GM19240 (cell line): ENCODE measurements at regions not wholly inside any gene's neighbourhood (a gene's known extent, or its start where the extent isn't known, plus 50 kb on each side); places are given as distances from the start of the nearest gene placed in this dataset.
"Not testable (repeated sequence)": the region's sequence is repeated elsewhere in the genome, so short reads cannot be mapped to it uniquely, and the experiment has no call there.

Experiments
- DNase-seq: peaks from one replicate; pipeline ENCODE4 v3.0.0; 2011; ENCODE audit warnings: low spot score; ENCODE audit not compliant: insufficient read length

GRCh38 chr2:236370847-236371409 is 106.7 kb upstream of the ASB18 start:
- DNase-seq = no peak

- no peak for DNase-seq
These were observed 111.8 kb upstream of the ASB18 start for GRCh38 chr2:236375973-236376476.

GRCh38 chr2:236376566-236377244 is 112.5 kb upstream of the ASB18 start:
- no peak for DNase-seq

GRCh38 chr2:236380051-236380612 is 115.9 kb upstream of the ASB18 start:
- no peak for DNase-seq

- not testable (repeated sequence) for DNase-seq
These were observed 117.0 kb upstream of the ASB18 start for GRCh38 chr2:236381253-236381652.

- DNase-seq = not testable (repeated sequence)
These were observed 125.3 kb upstream of the ASB18 start for GRCh38 chr2:236389284-236390216.

- no peak for DNase-seq
These were observed 128.9 kb upstream of the ASB18 start for GRCh38 chr2:236393101-236393500.

- DNase-seq = no peak
These were observed 129.4 kb upstream of the ASB18 start for GRCh38 chr2:236393581-236393980.

- DNase-seq = no peak
These were observed 130.4 kb upstream of the ASB18 start for GRCh38 chr2:236394571-236394970.

GRCh38 chr2:236395067-236395466 is 130.9 kb upstream of the ASB18 start:
- DNase-seq = no peak

- DNase-seq = no peak
These were observed 132.7 kb upstream of the ASB18 start for GRCh38 chr2:236396818-236397350.

GRCh38 chr2:236397681-236398080 is 133.5 kb upstream of the ASB18 start:
- DNase-seq = no peak

- no peak for DNase-seq
These were observed 135.2 kb upstream of the ASB18 start for GRCh38 chr2:236399409-236399808.

- DNase-seq = no peak
These were observed 135.9 kb upstream of the ASB18 start for GRCh38 chr2:236400046-236400574.

- DNase-seq = no peak
These were observed 136.6 kb upstream of the ASB18 start for GRCh38 chr2:236400594-236401360.

- no peak for DNase-seq
These were observed 138.0 kb upstream of the ASB18 start for GRCh38 chr2:236402033-236402790.

GRCh38 chr2:236403125-236403524 is 138.9 kb upstream of the ASB18 start:
- DNase-seq = no peak

GRCh38 chr2:236403811-236404210 is 139.6 kb upstream of the ASB18 start:
- DNase-seq = no peak

GRCh38 chr2:236404346-236404745 is 140.1 kb upstream of the ASB18 start:
- DNase-seq = no peak

GRCh38 chr2:236405357-236405756 is 141.2 kb upstream of the ASB18 start:
- no peak for DNase-seq
